HL-60/S4 treated with retinoic acid at 250 ng/mL for 4 days and 3 days (cell line): ENCODE measurements at regions not wholly inside any gene's neighbourhood (a gene's known extent, or its start where the extent isn't known, plus 50 kb on each side); places are given as distances from the start of the nearest gene placed in this dataset.

Source experiments
- in situ Hi-C: fragments of 300-500 bp; cut with MboI; formaldehyde crosslinking; loops from 2 replicates; pipeline ENCODE4 v1.7.0; 2022; ENCODE audit warnings: low sequenced_read_pairs

DNA sequence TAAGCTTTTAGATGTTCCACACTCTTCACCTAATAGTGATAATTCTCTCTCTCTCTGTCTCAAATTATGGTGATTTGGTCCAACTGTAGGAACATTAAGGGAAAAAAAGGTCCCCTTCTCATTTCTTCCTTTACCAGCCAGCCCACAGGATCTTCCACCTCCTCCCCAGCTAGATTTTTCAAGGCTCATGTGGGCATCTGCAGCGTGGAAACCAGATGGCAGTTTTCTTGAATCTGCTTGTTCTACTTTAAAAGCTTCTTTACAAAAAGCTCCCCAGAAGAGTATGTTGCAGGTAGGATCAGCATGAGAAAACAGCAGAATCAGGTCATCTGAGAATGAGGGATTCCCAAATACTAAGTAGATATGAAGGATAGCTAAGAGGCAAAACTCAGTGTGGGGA, 208.6 kb upstream of the PFN2 start:
- in situ Hi-C loops = no loop called here

DNA sequence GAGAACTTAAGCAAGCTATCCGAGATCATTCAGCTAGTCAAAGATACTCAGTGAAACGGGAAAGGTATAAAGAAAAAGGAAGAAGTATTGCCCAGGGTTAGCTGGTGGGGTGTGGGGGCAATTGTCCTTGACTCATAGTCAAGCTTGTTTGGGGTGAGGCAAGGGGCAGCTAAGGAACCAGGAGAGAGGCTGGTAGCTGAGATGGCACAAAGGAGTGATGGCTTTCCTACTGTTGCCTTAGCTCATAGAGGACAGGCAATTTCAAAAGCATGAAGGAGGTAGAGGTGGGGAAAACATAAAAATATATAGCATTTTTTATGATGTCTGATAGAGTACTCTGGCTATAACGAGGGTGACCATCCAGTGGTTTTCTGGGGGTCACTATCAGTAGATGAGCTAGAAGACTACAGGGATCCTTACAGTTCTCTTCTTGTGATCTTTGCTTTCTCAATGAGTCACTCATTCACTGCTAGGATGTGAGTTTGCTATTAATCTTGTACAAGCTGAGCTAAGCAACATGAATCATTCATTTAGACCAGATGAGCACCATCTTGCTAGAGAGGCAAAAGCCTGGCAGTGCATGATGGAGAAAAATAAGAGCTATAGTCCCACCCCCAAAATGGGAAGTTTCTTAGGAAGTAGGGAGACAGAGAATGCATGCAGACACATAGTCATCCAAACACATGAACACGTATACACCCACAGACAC, 207.1 kb upstream of the PFN2 start:
- in situ Hi-C loops = no loop called here

DNA sequence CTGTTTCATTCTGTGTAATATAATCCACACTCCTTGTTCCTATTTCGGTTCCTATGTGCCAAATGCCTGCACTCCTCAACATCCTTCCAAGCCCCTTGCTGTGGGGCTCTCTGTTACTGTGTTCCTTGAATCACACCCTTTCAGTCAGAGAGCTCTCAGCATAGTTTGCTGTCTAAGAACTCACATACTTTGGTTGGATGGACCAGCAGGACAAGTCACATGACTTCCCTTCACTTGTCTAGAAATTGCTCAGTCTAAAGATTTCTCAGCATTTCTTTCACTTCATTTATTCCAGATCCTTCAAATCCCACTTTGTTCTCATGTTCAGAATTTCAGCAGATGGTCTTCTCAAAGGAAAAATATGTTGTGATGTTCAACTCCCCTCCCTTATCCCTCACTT, 203.5 kb upstream of the PFN2 start:
- in situ Hi-C loops = no loop called here

DNA sequence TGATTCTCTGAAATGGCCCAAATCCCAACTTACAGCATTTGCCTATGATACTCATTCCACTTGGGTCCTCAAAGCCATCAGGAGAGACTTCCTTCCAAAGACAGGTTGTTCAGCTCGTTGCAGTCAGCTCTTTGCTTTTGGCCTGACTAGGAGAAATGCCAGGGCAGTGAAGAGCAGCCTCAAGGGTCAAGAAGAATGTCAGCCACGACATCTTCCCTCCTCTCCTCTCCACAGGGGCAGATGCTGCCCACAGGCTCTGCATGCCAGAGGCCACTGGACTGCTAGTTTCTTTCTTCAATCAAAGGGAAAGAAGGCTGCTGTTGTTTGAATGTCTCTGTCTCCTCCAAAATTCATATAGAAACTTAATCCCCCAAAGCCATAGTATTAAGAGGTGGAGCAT, 201.7 kb upstream of the PFN2 start:
- in situ Hi-C loops = no loop called here

DNA sequence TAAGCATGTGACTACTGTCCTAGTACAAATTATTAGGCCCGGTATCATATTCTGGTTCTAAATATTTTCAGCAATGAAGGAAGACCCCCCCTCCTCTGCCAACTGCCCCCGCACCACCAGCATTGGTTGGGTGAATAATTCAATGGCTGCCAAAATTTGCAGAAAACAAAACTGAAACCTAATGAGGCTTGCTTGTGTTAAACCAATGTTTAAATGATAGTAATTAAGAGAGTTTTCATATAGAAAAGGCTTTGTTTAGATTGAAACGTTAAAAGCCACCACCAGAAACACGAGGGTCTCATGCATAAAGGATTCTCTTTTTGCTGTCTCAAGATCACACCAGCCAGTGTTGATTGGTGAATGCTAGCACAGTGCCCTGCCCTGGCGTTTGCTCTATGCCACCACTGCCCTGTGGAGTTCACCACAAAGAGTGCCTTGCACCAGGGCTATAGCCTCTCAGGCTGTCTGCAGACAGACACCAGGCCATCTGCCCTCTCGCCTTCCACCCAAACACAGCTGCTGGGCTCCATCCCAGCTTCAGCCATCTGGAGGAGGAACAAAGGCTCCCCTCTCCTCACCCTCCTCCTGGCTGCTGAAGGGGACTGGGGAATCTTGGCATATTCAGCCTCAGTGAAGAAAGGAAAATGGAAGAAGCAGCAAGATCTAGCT, 200.3 kb upstream of the PFN2 start:
- in situ Hi-C loops = no loop called here

DNA sequence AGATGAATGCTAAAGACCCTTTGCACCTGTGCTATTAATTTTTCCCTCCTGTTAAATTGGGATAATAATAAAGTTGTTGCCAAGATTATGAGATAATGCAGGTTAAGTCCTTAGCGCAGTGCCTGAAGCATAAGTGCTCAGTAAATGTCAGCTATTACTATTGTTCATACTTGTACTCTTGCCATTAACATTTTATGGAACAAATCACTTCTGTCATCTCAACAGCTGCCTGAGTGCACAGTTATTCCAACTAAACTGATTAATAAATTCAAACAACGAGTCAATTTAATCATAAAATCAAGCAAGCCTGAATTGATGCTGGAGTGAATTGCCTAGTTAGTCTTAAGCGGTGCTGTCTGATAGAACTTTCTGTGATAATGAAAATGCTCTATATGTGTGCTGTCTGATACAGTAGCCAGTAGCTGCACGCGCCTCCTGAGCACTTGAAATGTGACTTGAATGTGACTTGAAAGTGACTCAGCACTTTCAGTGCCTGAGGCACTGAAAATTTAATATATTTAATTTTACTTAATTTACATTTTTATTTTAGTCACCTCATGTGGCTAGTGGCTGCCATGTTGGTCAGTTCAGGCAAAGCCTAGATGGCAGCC, 198.7 kb upstream of the PFN2 start:
- in situ Hi-C loops = no loop called here

DNA sequence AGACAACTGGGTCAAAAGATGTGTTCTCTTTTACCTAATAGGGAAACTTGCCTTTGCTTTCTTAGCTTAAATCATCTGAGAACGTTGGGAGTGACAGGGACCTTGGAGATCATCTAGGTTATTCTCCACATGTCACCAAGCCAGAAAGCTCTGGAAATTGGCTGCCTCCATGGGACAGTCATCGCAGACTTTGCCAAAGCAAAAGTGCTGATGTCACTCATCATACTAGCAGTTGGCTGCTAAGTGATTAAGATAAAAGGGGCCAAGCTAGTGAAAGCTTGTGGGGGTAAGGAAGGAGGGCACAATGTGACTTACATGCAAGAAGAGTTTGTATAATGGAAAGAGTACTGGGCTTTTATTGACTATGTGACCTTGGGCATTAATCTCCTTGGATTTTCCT, 198.0 kb upstream of the PFN2 start:
- in situ Hi-C loops = no loop called here

DNA sequence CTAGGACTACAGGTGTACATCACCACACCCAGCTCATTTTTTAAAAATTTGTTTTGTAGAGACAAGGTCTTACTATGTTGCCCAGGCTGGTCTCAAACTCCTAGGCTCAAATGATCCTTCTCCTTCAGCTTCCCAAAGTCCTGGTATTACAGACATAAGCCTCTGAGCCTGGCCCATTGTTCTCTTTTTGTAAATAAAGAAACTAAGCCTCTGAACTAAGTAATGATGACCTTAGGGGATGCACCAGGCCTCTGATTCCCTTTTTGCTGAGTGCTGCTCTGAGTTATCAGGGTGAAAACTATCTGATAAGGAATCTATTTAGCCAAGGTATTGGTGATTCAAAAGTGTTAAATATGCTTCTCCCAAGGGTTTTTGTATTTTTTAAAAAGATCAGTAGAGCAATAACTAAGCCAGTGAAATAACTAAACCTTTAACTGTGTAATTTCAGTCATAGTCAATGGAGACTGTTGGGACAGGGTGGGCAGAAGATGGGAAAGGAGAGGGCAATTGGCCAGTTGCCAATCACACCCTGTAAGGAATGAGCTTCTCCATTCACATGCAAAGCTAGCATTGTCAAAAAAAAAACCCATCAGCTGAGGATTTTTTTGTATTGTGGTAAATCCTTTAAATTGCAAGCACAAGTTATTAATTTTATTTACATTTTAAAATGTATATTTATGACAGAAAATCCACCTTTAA, 194.8 kb upstream of the PFN2 start:
- in situ Hi-C loops = no loop called here

DNA sequence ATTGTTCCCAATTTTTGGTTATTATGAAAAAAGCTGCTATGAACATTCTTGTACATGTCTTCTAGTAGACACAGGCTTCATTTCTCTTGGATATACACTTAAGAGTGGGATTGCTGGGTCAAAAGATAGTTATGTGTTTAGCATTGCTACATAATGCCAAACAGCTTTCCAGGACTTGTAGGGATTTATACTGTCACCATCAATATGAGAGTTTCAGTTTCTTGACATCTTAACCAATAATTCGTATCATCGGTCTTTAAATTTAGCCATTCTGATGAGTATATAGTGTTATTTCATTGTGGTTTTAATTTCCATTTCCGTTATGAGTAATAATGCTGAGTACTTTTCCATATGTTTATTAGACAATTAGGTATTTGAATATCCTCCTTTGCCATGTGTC, 190.3 kb upstream of the PFN2 start:
- in situ Hi-C loops = no loop called here

DNA sequence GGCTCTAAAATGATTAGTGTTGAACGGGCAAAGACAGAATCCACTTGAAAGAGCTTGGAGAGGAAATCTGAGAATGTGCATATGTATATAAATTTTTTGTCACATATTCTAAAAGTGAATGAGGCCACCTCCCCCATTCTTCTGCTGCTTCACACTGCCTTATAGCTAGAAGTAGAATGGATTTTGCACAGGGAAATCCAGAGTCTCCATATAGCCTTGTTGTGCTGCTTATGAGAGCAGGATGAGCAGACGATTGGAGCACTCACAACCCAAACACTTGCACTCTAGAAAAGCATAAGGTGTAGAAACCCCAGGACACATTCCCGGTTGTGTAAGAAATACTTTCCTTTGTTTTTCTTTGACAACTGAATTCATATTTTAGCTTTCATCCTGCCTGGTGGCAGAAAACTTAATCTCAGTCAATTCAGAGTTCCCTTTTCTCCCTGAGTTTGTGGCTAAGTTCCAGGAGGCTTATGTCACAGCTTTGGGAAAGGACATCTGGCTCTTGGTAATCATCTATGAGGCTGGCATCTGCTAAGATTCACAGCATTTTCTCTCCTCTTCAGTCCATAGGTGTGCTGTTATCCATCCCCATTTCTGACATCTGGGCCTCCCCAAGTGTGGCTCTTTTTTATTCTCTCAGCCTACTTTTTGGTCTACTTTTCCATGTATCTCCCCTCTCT, 188.4 kb upstream of the PFN2 start:
- in situ Hi-C loops = no loop called here

DNA sequence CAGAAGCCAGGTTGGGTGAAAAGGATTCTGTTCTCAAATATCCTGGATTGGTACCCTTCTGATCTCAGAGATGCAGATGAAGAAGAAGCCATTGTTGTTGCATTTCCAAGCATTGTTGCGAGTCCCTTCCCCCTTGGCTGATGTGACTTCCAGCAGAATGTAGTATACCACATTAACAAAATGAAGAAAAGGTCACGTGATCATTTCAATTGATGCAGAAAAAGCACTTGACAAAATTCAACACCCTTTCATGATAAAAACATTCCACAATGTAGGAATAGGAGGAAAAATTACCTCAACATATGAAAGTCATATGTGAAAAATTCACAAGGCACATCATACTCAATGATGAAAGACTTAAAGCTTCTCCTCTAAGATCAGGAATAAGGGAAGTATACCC, 181.9 kb upstream of the PFN2 start:
- in situ Hi-C loops = no loop called here

DNA sequence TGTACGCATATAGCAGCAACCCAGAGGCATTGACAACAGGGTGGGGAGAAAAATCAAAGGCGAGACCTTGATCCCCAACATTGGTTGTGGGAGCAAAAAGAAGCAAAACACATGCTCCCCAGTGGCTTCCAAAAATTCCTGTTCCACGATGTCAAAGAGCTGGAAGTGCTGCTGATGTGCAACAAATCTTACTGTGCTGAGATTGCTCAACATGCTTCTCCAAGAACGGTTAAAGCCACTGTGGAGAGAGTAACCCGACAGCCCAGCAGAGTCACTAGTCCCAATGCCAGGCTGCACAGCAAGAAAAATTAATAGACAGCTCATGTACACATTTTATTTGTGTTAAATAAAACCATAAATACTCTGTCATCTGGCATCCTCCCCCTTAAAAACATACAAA, 179.9 kb upstream of the PFN2 start:
- in situ Hi-C loops = no loop called here

DNA sequence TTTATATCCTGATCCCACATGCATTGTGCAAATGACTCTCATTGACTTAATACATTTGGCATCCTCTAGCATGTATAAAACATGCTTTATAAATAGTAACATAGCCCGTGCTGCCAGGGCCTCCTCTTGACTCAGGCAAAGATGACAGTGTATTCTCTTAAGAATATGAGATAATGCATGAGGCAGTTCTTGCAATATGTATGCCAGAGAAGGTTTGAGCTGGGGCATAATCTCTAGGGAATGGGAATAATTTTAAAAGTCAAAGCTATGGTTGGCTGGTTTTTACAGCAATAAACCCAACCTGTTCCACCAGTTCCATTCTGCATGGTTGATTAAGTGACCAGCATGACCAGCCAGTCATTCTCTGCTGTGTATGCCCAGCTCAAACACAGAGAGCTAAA, 179.0 kb upstream of the PFN2 start:
- in situ Hi-C loops = no loop called here

DNA sequence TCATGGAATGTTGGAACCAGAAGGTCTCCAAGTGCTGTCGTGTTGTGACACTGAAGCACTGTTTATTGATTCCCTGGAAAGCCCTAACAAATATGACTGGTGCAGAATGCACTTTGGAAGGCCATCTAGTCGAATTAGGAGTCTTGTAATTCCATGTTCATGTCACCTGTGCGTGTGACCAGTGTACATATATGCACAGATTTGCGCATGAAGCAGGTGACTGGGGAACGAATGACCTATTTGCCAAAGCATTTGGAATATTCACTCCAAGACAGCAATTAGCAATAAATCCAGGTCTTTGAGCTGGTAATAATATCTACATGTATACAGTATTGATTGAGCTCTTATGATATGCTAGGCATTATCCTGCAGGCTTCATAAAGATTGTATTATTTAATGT, 177.5 kb upstream of the PFN2 start:
- in situ Hi-C loops = no loop called here

DNA sequence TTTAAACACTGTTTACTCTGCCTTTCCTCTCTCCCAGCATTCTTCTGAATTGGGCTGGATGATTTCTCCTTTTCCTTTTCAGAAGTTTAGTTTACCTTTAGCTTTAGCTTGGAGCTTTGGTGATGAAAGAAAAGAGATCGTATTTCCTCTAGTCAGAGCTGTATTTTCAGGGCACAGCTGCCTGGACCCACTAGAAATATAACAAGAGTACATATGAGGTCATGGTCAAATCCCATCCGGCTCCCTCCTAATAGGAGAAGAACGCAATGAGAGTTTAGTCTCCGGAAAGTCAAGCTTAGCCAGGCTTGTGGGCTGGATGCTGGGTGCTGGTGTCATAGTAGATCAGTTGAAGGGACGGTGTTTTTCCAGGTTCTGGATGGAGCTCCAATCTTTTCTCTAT, 177.1 kb upstream of the PFN2 start:
- in situ Hi-C loops = no loop called here

DNA sequence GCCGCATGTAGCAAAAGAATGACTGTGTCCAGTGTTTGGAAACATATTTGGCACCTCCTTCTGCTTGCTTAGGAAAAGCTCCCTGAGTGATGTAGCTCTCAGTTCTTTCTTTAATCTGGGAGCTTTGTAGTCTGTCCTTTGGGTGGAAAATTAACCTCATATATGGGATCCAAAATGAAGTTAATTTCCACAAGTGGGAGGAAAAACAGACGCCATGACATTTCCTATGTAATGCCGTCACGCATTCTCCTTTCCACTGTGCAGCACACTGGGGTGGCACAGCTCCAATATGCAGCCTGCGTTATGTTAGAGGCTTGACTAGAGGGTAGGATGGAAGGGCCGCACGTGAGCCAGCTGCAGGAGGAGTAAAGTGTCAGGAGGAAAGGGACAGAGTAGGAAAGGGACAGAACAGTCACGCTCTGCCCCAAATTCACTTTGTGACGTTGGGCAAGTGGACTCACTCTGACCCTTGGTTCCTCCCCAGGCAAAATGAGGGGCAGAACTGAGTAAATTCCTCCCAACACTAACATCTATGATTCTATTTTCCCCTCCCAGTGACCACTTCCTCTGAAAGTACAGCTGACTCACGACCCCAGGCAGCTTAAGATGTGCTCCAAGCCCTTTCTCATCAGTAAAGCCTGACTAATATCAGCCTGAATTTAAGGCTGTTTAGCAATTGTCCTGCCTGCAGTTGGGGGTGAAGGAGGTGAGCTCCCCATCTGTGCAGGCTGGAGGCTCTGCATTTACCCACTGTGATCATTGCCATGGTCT, 176.5 kb upstream of the PFN2 start:
- in situ Hi-C loops = no loop called here

DNA sequence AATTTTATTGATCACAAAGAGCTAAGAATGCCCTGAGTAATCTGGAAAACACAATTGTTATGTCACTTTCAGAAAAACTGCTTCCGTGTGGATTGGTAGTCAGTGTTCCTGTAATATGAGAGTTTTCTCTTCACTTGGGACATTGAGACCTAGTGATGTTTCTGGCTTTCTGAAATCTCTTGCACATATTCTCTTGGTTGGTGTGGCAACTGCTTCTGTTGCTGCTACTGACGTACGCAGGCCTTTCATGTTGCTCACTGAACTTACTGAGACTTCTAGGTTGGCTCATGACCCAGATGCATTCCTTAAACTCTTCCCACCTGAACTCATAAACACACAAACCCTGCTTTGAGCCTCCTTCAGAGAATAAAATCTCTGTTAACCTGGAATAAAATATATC, 175.0 kb upstream of the PFN2 start:
- in situ Hi-C loops = no loop called here

DNA sequence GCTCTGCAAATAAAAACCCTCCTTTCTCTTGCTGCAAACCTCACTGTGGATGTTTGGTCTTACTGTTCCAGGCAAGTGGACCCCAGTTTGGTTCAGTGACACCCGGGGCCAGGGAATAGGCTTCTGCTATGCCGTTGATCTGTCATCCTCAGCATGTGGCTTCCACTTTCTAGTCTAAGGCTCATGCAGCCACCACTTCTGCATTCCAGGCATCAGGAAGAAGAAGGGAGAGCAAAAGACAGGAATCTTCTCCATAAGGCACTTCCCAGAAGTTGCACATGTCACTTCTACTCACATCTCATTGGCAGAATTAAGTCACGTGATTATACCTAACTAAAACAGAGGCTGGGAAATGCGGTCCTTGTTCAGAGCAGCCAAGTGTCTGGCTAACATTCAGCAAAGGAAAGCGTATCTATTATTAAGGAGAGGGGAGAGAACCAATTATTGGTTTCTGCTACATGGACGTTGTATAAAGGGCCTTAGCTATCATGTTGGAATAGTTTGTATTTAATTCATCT, 173.6 kb upstream of the PFN2 start:
- in situ Hi-C loops = no loop called here

DNA sequence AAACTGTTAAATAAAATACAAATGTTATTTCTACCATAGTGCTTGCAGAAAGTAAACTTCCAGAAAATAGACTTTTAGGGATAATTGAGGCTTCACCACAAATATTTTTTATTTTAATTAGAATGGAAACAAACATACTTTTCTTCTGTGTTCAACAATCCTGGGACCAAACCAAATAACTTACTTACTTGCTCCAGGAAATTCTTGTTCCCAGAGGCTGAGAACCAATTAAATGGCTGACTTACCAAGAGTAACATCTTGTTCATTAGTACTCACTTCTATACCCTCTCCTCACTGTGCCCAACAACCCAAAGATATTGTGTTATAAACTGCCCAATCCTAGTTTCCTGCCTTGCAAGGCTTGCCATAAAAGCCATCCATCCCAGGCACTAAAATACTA, 172.2 kb upstream of the PFN2 start:
- in situ Hi-C loops = no loop called here

DNA sequence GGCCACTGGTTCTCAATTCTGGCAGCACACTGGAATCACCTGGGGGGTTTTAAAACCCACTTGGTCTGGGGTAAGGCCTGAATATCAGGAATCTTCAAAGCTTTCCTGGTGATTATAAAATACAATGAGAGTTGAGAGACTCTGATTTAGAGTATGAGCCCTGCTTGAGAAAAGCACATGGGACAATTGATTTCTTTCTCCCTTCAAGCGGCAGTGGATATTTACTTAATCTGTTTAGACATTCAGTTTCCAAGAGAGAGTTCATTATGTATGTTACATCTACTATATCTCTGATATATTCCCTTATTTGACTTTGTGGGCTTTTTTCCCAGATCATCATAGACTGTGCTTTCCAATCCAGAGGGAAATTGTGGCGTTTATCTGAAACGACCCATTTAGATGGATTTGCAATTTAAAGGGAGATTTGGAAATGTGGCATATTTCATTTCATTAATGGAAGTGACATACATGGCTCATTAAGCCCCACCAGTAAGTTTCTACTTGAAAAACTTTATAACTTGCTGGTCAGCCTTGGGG, 171.2 kb upstream of the PFN2 start:
- in situ Hi-C loops = no loop called here
